Endothelial cell of umbilical vein (primary cell): ENCODE measurements at regions not wholly inside any gene's neighbourhood (a gene's known extent, or its start where the extent isn't known, plus 50 kb on each side); places are given as distances from the start of the nearest gene placed in this dataset.

Source experiments
- CTCF ChIP-seq, 2 donors: IDR thresholded peaks; 1 replicate in 1 of 2; 2 replicates in 1 of 2; pipeline ENCODE4 v1.5.1; 2011; ENCODE audit warnings: low read length in 2 of 2, mild to moderate bottlenecking in 2 of 2, moderate library complexity in 2 of 2, control low read depth in 1 of 2, inconsistent platforms in 1 of 2, low read depth in 1 of 2; ENCODE audit not compliant: insufficient read depth in 1 of 2; ENCODE audit errors: extremely low read depth in 1 of 2
- EZH2 ChIP-seq: IDR thresholded peaks from 2 replicates; pipeline ENCODE4 v1.6.1; 2012; ENCODE audit warnings: borderline replicate concordance, low read depth, mild to moderate bottlenecking, moderate library complexity, low read length, inconsistent platforms; ENCODE audit not compliant: severe bottlenecking
- FOS ChIP-seq: IDR thresholded peaks from 2 replicates; pipeline ENCODE4 v1.6.1; 2011; ENCODE audit warnings: mild to moderate bottlenecking, low read length, moderate library complexity, borderline replicate concordance; ENCODE audit not compliant: insufficient read depth
- GATA2 ChIP-seq: IDR thresholded peaks from 2 replicates; pipeline ENCODE4 v1.7.0; 2011; ENCODE audit warnings: low read depth, mild to moderate bottlenecking, moderate library complexity, mixed read lengths, low read length; ENCODE audit not compliant: insufficient read length, insufficient read depth
- JUN ChIP-seq: IDR thresholded peaks from 2 replicates; pipeline ENCODE4 v1.6.1; 2011; ENCODE audit warnings: borderline replicate concordance, low read depth; ENCODE audit not compliant: insufficient read length, insufficient read depth
- MAX ChIP-seq: IDR thresholded peaks from 2 replicates; pipeline ENCODE4 v1.6.1; 2011; ENCODE audit not compliant: insufficient read depth, insufficient read length
- MYC ChIP-seq: IDR thresholded peaks from one replicate; pipeline ENCODE4 v1.6.1; 2011; ENCODE audit warnings: mild to moderate bottlenecking, low read depth, low read length
- POLR2A ChIP-seq: IDR thresholded peaks from 2 replicates; pipeline ENCODE4 v1.6.1; 2012; ENCODE audit warnings: low read depth, mild to moderate bottlenecking, control low read depth, low read length
- POLR2AphosphoS5 ChIP-seq: IDR thresholded peaks from 2 replicates; pipeline ENCODE4 v1.6.1; 2012; ENCODE audit warnings: low read depth, mild to moderate bottlenecking, control low read depth, low read length, moderate library complexity; ENCODE audit not compliant: insufficient read depth

GRCh38 chr2:41379496-41380221 lies 668.2 kb upstream of the PKDCC start:
- no peak for TF ChIP-seq EZH2
- no peak for TF ChIP-seq CTCF (IDR thresholded peaks at IDR 0.05; ENCODE audit: extremely low read depth in 1 of 2, insufficient read depth in 1 of 2, low read depth in 1 of 2, low read length in 2 of 2)
- TF ChIP-seq POLR2A, result no peak
- TF ChIP-seq JUN, result no peak
- no peak for TF ChIP-seq POLR2AphosphoS5
- TF ChIP-seq MAX, result no peak
- no peak for TF ChIP-seq FOS
- TF ChIP-seq MYC, result no peak
- no peak for TF ChIP-seq GATA2
